PC-9 (cell line): ENCODE measurements at regions not wholly inside any gene's neighbourhood (a gene's known extent, or its start where the extent isn't known, plus 50 kb on each side); places are given as distances from the start of the nearest gene placed in this dataset.

Experiments used
- CTCF ChIP-seq: fragments of 200-600 bp; sonication (generic); conservative IDR thresholded peaks from 2 replicates; pipeline ENCODE4 v1.6.1; 2017; ENCODE audit warnings: mixed run types, antibody characterized with exemption, mild to moderate bottlenecking, moderate library complexity
- EZH2 ChIP-seq: fragments of 200-600 bp; sonication (generic); IDR thresholded peaks from 2 replicates; pipeline ENCODE4 v1.8.0; 2017; ENCODE audit warnings: antibody characterized with exemption, low read depth

- TF ChIP-seq CTCF (no peak), EZH2 (no peak)
These were observed 157.0 kb downstream of the SHANK2 start for GRCh38 chr11:71095294-71095850.
